GM23248 (cell line): ENCODE measurements at regions not wholly inside any gene's neighbourhood (a gene's known extent, or its start where the extent isn't known, plus 50 kb on each side); places are given as distances from the start of the nearest gene placed in this dataset.

Experiments used
- EZH2 ChIP-seq: fragments of 200-600 bp; sonication (generic); IDR thresholded peaks from 2 replicates; pipeline ENCODE4 v1.6.1; 2018; ENCODE audit warnings: antibody characterized with exemption, mild to moderate bottlenecking; ENCODE audit not compliant: insufficient read depth, poor library complexity, severe bottlenecking
- EZH2phosphoT487 ChIP-seq: fragments of 200-600 bp; sonication (generic); IDR thresholded peaks from 2 replicates; pipeline ENCODE4 v1.6.1; 2018; ENCODE audit warnings: antibody characterized with exemption, moderate library complexity, mild to moderate bottlenecking, low read depth; ENCODE audit not compliant: insufficient read depth

DNA sequence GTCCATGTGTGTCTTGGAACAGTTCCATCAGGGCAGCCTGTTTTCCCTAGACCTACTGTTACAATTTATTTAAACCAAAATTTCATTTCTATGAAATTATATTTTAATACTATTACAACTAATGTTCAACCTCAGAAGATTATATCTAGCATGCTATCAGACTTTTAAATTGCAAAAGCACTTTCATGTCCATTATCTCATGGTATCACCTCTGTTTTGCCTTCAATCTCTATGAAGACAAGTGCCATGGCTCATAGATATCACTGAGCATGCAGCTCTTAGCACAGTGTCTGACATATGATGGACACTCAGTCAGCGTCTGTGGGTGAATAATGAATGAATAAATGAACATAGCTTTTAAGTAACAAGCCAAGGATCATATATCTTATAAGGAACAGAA, 288.8 kb downstream of the RAD51AP2 start:
- TF ChIP-seq EZH2 = no peak
- TF ChIP-seq EZH2phosphoT487 = no peak
